ENCODE measurements at regions not wholly inside any gene's neighbourhood (a gene's known extent, or its start where the extent isn't known, plus 50 kb on each side); places are given as distances from the start of the nearest gene placed in this dataset.

DNA sequence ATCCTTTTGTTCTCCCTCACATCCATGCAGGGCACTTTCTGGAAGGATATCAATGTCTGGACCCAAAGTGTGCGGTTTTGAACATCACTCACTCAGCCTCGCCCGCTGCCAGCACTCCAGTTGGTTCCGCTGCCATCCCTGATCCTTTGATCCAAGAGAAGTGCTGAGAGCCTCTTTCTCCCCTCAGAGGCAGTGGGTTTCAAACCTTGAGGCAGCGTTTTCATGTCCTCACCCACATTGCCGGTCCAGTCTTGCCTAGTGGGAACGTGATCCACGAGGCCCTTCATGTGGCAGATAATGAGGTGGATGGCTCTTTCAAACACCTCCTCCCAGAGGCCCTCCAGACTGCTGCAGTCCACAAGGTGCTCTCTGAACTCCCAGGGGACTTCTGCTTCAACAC lies 122.2 kb downstream of the ACTL8 start:
- intact Hi-C loops (cut with DNase I): no loop called here
- DNase-seq: no peak

DNA sequence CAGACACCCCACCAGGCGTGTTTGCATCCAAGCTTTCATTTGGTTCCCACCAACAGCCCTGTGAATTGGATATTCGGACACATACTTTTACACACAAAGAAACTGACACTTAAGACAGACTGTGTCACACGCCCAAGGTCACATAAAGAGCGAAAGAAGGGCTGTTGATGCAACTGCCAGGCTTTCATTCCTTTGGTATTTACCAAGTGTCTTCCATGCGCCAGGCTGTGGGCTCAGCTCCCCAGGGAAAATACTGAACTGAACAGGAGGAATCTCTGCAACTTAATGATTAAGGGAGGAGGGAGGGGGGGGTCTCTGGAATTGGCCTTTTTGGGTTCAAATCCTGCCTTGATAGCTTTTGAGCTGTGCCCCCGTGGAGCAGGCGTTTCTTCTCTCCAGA lies 122.8 kb downstream of the ACTL8 start:
- intact Hi-C loops (cut with DNase I): no loop called here
- DNase-seq: no peak

DNA sequence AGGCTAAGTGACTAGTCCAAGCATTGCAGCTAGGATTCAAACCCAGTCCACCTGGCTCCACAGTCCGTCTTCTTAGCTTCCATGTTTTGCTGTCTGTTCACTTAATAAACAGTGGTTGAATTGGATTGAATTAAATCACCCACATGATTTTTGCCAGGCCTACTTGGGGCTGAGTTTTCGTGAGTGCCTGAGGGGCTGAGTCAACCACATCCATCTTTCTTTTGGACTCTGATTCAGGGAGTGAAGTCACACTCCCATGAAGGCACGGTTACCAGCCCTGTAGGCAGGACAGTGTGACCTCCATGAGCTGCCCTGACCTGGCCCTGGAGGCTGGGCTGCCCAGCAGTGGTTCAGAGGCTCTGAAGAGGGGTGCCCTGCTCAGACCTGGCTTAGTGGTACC lies 123.7 kb downstream of the ACTL8 start:
- intact Hi-C loops (cut with DNase I): no loop called here
- no peak for DNase-seq

DNA sequence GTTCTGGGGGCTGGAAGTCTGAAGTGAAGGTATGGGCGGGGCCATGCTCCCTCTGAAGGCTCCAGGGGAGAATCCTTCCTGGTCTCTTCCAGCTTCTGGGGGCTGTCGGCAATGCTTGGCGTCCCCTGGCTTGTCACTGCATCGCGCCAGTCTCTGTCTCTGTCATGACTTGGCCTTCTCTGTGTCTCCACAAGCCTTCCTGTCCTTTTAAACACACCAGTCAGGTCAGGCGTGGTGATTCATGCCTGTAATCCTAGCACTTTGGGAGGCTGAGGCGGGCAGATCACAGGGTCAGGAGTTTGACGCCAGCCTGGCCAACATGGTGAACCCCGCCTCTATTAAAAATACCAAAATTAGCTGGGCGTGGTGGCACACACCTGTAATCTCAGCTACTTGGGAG lies 125.3 kb downstream of the ACTL8 start:
- intact Hi-C loops (cut with DNase I): no loop called here
- no peak for DNase-seq

DNA sequence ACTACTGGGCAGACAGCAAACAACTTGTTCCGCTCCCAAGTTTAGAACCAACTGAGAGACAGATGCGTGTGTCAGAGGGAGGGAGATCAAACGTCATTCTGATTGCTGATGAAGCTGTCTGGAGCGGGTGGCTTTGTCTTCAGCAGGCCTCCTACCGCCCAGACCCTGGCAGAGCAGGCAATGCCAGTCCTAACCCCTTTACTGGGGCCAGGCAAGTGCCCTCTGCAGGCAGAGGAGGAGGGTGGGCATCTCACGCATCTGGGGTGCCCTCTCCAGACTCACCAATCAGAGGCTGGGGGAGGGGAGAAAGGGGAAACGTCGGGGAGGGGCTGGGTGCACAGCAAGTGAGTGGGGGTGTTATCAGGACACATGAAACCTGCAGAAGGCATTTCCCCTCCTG lies 126.6 kb downstream of the ACTL8 start:
- intact Hi-C loops (cut with DNase I): no loop called here
- no peak for DNase-seq

DNA sequence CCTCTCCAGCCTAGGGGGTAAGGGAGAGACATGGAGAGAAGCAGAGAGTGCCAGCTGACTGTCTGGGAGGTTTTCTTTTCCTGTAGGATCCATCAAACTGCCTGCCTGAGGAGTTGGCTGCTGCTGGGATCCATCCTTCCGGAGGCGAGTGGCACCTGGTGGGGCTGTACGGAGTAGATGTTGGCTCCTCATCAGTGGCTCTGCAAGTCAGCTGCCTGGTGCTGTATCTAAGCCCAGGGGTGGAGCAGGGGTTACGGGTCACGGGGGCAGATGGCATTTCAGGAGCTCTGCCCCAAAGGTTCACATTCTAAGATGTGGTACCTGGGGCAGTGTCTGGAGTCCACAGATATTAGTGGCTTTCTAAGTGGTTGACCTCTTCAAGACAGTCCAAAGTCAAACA lies 128.0 kb downstream of the ACTL8 start:
- intact Hi-C loops (cut with DNase I): no loop called here
- no peak for DNase-seq

DNA sequence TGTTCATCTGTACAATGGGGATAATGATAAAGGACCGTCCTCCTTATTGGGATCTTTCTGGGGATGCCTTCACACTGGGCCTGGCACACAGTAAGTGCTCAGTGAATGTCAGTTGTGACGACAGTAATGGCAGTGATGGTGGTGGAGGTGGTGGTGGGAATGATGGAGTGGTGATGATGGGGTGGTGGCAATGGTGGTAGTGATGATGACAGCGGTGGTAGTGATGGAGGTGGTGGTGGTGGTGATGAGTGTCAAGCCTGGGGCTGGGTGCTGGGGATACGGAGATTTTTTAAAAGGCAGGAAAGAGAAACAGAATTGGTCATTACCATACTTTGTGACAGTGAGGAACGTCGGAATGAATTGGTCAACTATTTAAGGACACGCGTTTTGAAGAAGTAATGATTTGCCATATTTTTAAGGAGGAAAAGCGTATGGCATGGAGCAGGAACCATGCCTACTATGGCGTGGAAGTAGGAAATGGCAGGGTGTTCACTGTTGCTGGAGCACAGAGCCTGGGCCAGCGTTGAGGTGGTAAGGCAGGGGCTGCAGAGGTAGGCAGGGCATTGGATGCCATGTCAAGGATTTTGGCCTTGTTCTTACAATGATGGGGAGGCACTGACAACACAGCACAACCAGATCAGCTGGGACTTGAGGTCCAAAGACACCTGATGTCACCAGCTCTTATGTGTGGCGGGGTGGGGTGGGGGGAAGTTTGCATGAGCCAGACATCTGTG lies 128.7 kb downstream of the ACTL8 start:
- intact Hi-C loops (cut with DNase I): no loop called here
- no peak for DNase-seq

DNA sequence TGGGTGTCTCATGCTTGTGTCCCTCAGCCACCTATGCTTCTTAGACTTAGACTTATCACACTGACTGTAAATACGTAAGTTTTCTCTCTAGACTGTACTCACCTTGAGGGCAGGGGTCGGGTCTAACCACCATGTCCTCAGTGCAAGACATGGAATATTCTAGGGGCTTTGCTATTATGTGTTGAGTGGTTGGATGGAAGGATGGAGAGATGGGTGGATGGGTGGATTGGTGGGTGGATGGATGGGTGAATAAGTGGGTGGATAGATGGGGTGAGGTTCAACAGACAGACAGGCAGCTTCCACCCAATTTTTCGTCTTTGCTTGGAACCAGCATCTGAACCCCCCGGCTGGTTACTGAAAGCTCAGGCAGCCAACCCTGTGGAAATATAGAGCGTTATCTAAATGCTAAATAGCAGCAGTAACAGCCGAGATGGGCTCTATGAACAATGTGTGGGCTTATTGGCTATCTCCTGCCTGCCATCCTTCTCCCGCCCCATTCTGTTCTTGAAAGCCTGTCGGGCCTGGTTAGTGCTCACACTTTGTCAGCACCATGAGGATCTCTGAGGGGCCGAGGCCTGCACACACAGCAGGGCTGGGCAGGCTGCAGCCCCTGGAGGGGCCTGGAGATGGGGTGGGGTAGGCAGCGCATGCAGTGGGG lies 130.7 kb downstream of the ACTL8 start:
- no peak for DNase-seq
- intact Hi-C loops (cut with DNase I): no loop called here

DNA sequence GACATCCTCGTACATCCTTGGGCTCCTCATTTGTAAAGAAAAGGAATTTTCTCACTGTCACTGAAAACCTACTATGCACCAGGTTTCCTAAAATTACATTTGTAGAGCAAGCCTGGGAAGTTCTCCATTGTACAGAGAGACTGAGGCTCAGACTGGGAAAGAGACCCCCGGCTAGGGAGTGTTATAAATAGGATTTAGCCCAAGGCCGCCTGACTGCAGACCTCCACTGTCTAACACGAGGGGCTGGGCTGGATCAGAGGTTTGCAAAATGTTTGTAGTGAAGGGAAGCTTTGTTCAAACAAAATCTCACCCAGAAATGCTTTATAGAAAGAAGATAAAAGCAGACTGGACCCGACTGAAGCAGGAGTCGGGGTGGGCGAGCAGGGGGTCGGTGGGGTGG lies 131.3 kb downstream of the ACTL8 start:
- intact Hi-C loops (cut with DNase I): no loop called here
- DNase-seq: no peak

DNA sequence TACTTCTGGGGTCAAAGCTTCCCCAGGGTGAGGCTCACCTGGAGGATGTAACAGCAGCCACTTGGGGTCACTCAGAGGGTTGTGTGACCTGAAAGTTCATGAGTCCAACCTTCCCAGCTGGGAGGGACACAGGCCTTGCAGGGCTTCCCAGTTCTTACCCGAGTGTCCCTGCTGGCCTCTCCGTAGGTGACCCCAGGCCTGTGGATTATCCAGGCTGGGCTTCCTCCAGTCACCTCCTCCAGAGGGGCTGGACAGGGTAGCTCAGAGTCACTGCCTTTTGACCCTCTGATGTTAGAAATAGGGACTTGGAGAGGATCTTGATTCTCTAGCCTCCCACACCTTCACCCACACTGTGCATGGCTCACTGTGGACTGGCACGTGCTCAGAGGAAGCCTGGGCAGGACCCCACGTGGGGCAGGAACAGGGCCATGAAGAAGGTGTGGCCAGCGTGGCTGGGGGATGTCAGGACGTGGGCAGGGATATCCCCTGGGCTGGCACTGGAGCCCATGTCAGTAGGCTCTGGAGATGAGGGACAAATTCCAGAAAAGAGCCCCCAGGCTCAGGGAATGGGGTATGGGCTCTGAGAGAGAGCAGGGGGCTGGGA lies 131.8 kb downstream of the ACTL8 start:
- intact Hi-C loops (cut with DNase I): no loop called here
- peak in 1 of 10 donors; percentile 74 for DNase-seq

DNA sequence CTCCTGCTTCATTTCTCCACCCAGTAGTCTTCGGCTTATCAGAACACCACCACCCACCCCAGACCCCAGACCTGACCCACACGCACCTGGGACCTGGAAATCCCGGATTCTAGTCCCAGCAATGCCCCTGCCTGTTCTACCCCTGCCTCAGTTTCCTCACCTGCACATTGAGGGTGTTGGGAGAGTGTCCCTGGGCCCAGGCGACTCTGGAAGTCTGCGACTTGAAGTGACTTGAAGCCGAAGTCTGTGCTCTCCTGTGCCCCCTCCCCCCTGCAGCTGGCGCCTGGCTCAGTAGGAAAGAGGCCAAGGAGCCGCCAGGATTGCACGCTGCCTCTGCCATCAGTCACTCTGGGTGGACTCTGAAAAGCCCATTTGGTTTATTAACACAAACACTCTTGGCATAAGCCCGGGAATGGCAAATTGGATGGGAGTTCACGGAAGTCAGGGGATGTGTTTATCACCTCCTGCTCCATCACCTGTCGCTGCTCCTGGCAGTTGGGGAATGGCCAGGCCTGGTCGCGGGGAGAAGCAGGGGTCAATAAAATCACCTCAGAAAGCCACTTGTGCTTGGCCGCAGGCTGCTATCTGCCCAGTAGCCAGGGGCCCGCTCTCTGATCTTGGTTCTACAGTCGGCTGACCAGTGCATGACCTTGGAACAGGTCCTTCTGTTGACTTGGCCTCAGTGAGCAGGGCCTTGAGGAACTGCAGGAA lies 132.7 kb downstream of the ACTL8 start:
- peak in 1 of 10 donors; percentile 78 for DNase-seq
- intact Hi-C loops (cut with DNase I): no loop called here

DNA sequence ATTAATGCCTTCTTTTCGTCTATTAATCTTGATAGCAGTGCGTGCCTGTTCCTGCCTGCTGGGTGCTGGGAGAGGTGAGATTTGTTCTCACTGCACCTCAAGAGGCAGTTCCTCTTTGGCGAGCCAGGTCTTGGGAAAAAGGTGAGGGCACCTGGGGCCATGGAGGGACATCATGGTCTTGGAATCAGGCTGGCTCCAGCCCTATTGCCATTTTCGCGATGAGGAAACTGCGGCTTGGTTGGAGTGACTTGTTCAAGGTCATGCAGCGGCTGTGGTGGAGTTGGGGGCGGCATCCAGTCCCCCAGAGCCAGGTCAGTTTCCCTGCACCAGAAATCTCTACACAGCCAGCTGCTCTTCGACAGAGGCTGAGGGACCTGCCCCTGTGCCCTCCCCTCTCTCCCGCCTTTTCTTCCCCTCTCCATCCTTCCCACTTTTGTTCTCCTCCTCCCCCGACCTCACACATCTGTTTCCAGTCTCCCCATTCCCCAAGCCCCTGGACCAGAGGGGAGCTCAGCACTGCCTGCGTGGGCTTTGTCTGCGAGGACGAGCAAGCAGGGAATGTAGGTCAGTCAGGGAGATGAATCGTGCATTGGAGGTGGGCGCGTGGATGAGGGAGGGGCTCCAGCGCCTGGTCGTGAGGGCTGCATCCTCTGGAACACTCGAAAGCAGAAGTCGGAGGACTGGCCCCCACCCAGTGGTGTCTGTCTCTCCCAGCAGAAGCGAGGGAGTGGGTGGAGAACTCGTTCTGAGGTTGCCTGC lies 135.1 kb downstream of the ACTL8 start:
- intact Hi-C loops (cut with DNase I): no loop called here
- DNase-seq: peak in 2 of 10 donors; percentile 17 to 75

DNA sequence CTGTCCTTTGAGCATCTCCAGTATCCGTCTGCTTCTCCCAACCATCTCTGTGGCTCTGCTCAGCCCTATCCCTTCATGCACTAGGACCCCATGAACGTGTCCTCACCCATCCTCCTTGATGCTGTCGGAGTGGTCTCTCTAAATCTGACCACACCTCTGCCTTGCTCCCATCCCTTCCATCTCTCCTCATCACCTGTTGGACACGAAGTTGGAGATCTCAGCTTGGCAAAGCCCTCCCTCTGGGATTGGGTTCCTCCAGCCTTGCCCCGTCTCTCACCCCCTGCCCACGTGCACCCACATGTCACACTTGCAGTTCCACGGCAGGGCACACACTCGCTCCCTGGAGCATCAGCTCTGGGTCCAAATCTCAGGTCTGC lies 135.7 kb downstream of the ACTL8 start:
- no peak for DNase-seq
- intact Hi-C loops (cut with DNase I): no loop called here

DNA sequence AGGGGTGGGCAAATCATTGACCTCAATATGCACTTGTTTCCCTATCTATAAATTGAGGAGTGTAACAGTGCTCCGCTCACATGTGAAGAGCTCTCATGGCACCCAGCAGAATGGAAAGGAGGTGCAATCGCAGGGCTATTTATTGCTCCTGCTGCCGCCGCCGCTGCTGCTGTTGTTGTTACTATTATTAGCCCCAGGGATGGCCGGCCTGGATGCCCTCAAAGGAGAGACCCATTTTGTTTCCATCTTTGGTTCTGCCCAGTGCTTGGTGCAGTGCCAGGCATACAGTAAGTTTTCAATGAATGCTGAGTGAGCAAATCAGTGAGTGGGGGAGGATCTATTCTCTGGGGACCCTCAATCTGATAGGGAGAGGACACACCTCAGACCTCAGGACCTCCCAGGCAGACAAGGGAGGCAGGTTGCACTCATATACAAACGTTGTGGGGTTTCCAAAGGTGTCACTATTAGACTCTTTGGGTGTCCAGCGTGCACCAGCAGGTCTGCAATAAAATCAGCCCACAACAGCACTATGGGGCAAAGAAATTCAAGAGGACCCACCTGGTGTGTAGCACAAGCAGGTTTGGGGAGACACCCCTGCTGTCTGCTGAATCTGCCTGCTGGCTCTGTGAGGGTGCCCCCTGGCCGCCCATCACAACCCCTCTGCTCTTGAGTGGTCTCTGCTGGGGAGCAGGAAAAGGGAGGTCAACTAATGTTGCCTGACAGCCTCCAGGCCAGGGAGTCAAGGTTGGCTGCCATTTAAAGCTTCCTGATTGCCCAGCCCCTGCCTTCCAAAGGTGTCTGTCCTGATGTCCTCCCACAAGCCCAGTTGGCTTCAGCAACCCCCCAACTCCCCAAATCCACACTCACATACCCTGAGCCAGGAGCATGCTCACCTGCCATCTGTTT lies 136.3 kb downstream of the ACTL8 start:
- intact Hi-C loops (cut with DNase I): no loop called here
- no peak for DNase-seq

DNA sequence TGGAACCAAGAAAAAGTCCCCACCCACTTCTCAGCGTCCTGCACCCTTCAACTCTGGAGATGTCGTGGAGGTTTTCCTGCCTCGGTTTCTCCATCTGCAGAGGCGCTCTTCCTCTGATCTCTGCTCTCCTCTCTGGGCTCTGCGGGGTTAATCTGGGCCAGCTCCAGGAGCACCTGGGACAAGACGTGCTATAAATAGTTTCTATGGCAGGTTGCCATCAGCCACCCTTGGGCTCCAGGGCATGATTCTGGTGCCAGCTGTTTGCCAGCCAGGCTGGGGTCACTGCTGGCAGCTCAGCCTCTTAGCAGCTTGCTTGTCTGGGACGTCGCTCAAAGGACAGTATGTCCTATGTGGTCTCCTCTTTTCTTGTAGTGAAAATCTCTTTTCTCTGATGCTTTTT lies 137.1 kb downstream of the ACTL8 start:
- intact Hi-C loops (cut with DNase I): no loop called here
- no peak for DNase-seq

DNA sequence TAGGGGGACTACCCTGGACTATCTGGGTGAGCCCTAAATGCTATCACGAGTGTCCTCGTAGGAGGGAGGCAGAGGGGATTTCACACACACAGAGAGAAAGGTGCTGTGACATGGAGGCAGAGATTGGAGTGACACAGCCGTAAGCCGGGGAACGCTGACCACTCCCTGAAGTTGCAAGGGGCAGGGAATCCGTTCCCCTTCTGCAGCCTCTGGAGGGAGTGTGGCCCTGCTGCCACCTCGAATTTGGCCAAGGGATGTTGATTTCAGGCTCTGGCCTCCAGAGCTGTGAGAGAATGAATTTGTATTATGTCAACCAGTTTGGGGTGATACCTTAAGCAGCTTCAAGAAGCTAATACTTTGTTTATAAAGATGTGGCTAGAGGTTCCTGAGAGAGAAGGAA lies 137.7 kb downstream of the ACTL8 start:
- DNase-seq: peak in 1 of 10 donors; percentile 45
- intact Hi-C loops (cut with DNase I): no loop called here

DNA sequence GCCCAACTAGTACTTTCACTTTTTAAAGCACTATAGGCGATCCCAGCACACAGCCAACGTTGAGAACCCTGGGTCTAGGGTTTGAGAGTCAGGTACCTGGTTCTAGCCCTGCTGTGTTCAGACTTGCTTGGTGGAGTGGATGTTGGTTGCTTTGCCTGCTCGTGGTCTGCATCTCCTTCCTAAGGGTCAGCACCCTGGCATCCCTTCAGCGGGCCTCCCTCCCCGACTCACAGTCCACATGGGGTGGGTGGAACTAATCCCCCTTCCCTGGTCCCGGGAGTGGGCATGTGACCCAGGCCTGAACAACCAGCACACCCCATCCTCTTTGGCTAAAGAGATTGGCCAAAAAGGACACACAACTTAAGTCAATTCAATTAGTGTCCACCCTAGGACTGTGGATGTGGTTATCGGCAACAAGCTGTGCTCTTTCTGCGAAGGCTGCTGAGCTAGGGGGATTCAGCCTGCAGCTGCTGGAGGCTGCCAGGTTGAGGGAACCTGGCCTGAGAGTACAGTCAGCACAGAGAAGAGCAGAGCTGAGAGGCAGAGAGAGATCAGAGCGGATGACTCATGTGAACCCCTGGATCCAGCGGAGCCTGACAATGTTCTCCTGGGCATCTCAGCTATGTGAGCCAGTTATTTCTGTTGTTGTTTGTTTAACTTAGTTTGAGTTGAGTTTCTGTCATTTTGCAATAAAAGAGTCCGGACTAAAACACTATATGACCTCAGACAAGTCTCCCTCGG lies 138.9 kb downstream of the ACTL8 start:
- peak in 1 of 10 donors; percentile 27 for DNase-seq
- intact Hi-C loops (cut with DNase I): no loop called here

DNA sequence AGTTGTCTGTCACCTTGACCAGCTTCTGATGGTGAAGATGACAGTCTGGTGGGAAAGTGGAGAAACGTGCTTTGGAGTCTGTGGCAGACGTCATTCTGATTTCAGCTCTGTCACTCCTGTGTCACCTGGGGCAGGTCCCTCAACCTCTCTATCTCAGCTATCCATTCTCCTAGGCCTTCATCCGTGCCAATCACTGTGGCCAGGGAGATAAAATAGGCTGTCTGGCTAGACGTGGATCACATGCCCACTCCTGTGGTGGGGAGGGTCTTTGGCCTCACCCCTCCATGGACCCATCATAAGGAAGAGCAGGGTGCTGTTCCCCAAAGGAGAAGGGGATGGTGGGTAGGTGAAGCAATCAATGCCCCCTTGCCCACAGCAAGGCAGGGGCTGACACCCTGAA lies 140.3 kb downstream of the ACTL8 start:
- intact Hi-C loops (cut with DNase I): no loop called here
- no peak for DNase-seq

DNA sequence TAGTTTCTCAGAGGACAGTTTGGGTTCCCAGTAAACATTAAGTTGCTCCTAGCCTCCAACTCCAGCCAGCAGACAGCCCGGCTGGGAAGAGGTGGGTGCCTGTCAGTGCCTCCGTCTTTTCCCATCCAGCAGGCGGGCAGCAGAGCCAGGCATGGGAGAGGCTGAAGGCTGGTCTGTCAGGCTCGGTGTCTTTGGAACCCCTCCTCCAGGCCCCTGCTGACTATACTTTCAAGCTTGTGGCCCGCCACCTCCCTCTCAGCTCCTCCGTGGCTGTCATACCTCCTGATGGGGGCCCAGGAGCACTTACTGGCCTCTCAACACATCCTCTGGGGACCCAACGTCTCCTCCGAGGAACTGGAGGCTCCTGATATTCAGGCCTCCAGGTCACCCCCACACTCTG lies 140.9 kb downstream of the ACTL8 start:
- peak in 1 of 10 donors; percentile 58 for DNase-seq
- intact Hi-C loops (cut with DNase I): no loop called here

Data from posterior cingulate gyrus (tissue), 11 donors.